ENCODE measurements at regions not wholly inside any gene's neighbourhood (a gene's known extent, or its start where the extent isn't known, plus 50 kb on each side); places are given as distances from the start of the nearest gene placed in this dataset.

DNA sequence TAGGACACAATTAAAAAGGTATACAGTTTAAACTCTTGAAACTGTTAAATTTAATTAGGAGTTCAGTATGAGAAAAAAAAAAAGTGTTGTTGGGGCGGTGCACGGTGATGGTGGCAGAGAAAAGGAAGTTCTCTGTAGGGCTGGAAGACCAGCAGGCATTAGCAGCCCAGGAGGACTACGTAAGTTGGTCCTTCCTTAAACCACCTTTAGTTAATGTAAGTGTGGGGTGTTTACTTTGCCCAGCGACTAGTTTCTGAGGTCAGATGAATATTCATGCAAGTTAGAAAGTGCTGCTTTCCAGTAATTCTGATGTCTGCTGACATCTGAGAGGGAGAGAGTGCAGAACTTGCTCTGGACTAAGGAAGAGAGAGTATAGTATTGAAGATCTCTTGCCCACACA is 54.9 kb downstream of the NKX2-1 start:
- no peak for DNase-seq (ENCODE audit: low spot score)

DNA sequence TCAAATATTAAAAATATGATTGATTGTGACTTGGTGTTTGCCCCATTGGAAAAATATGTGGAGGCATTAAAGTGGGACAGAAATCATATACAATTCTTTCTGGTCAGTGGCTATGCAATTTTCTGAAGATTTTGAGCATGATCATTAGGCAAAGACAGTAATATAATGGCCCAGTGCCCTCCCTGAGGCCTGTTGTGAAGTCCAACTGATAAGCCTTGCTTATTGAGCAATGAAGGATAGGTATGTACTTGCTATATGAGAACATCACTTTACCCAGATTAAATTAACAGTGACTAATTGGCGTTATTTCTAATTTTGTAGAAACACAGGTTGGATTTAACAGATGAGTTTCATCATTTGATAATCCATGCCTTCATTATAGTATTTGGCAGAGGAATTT is 57.1 kb downstream of the NKX2-1 start:
- no peak for DNase-seq (ENCODE audit: low spot score)

DNA sequence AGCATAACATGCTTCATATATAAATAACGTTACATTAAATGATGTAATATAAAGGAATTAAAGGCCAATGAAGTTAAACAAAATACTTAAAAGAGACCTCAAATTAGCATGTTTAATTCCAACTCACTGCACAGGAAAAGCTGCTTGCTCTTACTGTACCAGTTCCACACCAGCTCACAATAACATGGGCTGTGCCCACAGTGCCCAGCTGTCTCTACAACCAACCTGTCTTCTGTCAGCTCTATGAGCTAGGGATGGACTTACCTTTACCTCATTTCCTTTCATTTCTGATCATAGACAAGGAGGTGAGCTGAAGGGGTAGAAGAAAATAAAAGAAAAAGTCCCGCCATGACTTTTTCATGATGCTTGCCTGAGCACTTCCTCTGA is 64.8 kb downstream of the NKX2-1 start:
- DNase-seq (ENCODE audit: low spot score): no peak

DNA sequence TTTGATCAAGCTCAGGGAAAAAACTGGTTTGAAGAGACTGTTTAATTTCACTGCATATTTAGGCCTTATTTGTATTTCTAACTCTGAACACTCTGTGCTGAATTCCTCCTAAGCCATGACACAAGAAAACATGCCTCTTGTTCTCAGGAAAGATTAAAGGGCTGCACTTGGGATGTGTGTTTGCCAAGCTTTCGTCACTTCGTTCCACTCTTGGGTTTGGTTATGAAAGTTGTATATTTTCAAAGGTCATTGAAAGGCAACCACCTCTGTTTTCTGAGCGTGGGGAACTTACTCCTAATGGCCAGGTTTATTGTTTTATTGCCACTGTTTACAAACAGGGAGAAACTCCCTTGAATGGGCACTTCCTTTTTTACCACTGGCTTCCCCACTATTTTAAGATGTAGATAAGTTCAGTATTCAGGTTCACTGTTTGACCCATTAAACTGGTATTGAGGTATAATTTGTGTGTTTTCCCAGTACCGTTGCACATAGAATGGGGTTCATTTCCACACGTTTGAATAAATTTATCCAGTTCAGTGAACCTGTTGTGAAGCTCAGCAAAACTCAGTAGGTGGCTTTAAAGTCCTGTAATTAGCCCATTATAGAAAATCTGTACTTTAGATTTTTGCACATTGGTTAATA is 65.3 kb downstream of the NKX2-1 start:
- DNase-seq (ENCODE audit: low spot score): no peak

DNA sequence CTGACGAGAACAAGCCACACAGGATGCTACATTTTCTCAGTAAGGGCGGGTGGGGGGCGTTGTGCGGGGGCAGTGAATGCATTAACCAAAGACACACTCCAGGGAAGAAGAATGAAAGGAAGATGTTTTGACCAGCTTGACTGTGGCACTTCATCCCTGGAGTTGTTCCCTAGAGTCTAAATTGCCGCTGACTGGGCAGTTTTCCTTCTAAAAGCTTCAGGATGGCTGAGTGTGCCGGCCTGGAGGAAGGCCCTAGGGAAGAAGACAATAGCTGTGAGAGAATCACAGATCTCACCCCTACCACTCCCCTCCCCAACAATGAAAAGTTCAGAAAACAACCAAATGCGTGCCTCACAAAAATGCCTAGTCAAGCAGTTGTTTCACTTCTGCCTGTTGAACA is 67.2 kb downstream of the NKX2-1 start:
- no peak for DNase-seq (ENCODE audit: low spot score)

DNA sequence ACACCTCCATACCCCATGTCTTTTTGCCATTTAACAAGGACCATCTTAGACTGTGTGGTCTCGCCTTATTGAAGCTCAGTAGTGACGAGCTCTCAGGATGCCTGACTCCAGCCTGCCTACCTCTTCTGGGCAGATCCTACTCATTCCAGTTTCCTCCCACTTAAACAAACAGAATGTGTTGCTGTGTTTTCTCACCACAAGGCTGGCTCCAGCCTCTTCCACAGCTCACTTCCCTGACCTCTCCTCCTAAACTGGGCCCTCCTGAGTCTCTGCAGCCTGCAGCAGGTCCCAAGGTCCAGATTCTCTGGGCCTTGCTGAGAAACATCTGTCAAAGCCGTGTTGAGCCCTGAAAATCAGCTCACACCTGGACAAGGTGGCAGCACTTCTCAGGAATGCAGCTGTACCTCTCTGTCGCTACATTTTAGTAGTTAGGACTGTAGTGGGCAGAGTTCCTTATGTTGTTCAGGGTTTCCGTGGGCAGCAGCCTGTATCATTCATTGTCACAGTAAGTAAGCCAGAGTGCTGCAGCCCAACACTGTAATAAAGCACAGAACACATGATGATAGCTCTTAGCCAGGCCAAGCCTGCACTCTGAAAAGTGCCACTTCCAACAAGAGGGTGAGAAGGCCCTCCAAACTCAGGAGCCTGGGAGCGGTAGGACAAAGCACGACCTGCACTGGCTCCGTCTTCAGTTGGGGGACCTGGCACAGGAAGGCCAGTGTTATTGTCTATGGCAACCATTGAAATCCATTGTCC is 68.5 kb downstream of the NKX2-1 start:
- no peak for DNase-seq (ENCODE audit: low spot score)

DNA sequence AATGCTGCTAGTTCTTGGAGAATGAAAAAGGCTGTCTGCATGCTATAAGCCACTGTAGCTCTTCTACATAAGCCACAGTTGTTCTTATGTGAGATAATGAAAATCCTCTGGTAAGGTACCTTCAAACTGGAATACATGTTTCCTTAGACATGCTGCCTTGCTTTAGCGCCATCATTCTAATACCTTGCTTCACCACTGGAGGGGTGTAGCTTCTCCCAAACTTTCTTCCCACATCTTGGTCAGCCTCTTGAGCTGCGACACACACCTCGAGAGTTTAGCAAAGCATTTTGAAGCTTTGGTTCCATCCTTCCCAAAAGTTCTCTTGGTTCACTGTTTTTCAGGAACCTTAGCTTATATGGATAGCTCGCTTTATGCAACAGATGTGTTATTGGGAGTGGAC is 69.5 kb downstream of the NKX2-1 start:
- no peak for DNase-seq (ENCODE audit: low spot score)

DNA sequence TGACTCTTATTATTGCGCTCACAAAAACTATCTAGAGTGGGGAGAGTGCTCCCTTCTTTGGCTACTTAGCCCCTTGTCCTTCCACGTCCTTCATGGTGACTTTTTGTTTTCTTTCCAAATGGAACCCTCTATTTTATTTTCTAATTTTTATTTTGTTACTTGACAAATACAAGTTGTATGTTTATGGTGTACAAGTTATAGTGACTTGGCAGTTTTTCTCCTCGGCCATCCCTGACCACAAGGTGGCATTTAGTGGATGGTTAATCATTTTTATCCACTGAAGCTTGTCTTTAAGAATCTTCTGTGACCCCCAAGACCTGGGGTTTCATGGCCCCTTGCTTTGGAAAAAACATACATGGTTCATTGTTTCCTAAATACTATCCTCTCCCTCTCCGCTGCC is 70.1 kb downstream of the NKX2-1 start:
- no peak for DNase-seq (ENCODE audit: low spot score)

DNA sequence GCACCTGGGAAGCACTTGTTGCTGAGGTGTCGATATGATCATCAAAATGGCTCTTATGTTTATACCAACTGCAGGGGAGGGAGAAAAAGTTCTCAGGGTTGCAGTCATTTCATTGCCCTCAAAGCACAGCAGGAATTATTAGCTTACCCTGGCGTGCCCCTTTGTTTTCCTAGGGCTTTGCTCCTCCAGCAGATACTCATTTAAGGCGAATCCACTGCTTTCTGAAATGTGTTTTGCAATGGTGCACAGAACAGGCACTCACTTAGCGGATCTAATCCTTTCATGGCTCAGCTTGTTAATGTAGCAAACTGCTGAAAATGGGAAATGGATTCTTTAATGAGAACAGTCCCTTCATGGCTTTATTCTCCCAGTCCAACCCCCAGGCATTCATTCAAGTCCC is 76.7 kb downstream of the NKX2-1 start:
- DNase-seq (ENCODE audit: low spot score): no peak

DNA sequence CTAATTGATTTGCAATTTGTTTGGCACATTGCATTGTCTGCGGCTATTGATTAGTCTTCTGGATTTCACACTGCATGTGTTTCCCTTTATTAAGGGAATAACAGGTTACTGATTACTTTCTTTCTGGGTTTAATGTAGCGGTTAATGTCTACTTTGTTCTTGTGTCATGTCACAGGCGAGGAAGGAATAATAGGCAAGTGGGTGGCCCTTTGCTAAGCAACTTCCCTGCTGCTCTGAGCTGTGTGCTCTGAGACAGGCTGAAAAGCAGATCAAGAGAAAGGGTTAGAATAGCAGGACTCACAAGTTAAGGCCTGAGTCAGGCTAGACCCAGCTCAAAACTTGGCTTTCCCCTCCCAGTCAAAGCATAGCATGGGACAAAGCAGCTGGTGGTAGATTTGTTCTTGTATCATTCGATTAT is 77.2 kb downstream of the NKX2-1 start:
- no peak for DNase-seq (ENCODE audit: low spot score)

DNA sequence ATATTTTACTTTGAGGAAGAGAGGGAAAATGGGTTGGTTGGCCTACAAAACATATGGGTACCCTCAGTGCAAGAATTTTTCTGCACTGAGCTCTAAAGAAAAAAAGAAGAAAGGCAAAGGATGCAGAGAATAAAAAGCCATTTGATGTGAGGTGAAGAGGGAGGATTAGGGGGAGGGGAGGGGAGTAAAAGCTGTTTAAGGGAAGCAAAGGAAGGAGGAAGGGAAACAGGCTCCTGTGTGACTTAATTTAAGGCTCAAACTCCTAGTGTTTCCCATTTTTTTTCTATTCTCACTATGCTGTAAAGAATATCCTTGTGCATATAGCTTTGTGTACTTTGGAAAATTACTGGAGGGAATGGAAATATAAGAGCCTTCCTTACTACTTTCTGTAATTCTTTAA is 78.7 kb downstream of the NKX2-1 start:
- no peak for DNase-seq (ENCODE audit: low spot score)

DNA sequence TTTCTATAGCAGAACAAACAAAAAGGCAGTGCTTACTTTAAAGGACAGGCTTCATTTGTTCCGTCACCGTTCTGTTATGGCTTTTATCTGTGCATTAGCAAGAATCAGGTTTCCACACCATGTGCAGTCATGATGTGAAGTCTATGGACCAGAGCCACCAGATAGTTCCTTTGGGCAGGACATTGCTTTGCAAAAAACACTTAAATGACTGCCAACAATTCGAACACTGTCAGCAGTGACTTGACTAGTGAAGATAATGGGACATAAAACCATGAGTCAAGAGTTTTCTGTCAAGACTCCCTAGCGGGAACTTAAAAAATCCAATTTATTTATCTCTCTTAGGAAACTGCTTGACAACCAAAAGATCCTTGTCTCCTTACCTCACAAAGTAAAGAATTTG is 80.3 kb downstream of the NKX2-1 start:
- no peak for DNase-seq (ENCODE audit: low spot score)

DNA sequence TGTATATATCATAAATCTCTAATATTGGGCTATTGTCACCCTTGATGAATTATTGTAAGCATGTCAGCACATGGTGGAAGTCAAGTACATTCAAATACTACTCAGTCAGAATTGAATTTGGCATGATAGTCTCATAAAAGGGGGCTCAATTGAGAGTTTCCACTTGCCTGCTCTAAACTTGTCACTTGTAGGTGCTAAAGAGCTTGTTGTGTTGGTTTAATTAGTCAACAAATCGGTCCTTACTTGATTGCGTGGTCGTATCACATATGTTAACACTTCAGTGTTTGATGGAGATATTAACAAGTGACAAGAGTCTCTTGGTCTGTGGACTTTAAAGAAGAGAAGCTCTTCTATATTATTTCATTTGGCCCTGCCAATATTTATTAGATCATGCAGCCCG is 81.1 kb downstream of the NKX2-1 start:
- DNase-seq (ENCODE audit: low spot score): no peak

DNA sequence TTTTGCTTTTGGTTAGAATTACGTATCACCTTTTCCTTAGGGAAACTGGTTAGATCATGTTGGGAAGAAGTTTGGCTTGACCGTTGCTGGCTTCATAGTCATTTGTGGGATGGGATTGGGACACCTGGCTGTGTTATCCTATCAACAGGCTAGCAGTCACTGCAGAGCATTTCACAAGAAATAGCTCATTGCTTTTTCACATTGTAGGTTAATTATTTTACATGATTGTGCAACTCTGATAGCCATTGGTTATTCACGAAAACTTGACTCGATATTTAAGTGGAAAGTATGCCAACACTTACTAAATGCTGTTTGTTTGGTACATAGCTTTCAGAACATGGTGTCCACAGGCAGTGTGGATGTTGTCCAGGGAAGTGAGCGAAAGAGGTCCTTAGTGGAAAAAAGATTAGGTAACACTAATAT is 89.4 kb downstream of the NKX2-1 start:
- DNase-seq (ENCODE audit: low spot score): no peak

DNA sequence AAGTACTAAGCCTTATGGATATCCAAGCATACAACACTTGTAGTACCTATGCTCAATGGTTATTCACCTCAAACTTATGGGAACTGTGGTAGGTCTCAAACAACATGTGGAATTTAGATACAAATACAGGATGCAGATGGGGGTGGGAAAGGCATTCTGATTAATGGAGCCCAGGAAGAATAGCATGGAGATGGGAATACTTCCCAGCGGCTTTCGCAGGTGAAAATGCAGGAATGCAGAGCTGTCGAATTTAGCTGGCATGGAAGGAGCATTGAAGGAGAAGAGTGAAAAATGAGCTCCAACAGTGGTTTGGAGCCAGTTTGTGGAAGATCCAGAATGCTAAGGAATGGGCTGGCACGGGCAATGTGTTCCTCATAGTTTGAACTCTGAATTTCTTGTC is 89.9 kb downstream of the NKX2-1 start:
- DNase-seq (ENCODE audit: low spot score): no peak

DNA sequence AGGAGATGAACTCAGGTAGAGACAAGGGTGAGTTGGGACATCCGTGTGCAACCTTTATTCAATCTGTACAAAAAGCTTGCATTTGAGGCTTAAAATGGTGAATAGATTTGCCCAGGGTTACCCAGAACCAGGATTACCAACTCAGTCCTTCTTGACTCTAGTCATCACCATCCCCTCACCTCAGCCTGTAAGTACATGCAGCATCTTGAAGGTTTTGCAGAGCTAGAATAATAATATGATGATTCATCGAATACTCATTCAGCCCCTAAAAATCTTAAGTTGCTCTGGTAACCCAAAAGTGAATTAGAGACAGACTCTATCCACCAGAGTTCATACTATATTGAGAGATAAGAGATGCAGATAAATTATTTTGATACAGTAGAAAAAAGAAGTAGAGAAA is 90.3 kb downstream of the NKX2-1 start:
- no peak for DNase-seq (ENCODE audit: low spot score)

DNA sequence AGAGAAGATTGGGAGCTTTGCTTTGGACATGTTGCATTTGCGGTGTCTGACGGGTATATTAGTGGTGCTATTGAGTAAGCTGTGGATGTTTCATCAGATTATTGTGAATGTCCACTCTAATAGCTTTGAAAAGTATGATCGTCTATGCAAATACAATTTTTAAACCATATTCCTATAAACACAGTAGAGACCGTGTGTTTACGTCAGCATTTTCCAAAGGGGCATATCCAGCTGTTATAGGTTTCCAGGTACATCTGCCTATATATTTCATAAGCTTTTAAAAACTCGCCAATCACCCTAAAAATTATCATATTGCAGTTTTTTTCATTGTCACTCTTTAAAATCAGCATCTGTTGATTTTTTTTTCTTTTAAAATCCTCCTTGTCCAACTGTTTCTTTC is 91.7 kb downstream of the NKX2-1 start:
- DNase-seq (ENCODE audit: low spot score): no peak

DNA sequence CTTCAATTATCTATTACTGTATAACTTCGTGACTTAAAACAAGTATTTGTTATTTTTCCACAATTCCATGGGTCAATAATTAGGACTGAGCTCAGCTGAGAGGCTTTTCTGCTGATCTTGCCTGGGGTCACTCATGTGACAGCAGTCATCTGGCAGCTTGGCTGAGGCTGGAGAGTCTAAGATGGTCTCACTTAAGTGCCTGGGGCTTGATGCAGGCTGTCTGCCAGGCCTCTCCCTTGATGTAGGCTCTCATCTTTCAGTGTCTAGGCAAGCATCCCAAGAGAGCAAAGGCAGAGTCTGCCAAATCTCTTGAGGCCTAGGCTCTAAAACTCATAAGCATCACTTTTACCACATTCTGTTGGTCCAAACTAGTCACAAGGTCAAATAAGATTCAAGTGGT is 93.2 kb downstream of the NKX2-1 start:
- no peak for DNase-seq (ENCODE audit: low spot score)

DNA sequence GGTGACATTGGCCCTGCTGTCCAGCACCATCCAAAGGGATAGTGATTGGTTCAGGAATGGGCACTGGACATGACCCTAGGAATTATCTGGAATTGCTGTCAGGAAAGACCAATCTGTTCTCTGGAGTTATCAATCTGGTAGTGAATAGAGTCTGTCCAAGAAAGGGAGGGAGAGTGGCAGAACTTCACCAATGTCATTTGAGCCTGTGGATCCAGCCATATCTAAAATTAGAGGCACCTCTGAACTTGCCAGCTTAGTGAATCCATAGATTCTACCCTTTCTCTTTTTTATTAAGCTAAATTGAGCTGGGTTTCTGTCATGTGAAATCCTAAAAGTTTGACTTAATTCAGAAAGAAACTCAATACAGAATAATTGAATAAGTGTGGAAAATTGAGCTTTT is 93.9 kb downstream of the NKX2-1 start:
- no peak for DNase-seq (ENCODE audit: low spot score)

DNA sequence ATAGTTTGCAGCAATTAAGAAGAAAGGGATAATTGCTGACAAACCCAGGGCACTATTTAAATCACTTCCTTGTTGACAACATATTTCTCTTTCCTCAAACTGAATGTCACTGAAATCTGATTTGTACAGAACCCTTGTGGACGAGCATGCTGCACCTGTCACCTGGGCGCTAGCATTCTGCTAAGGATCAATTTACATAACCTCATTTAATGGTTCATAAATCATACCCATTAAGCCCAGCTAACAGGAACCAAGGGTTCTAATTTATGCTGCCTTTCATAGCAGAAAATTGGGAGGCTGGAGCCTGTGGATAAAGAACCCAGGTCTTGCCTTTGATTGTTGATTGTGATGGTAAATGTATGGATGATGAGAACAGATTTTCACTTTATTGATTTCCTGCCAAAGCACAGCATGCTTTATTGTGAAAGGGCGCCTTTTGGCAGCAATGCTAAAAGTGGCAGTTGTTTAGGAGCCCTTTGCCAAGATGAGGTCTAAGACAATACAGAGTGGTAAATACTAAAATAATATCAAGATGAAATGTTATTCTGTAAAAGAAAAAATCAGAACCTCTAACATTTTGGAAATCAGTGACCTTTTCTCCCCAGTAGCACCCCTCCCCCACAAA is 95.4 kb downstream of the NKX2-1 start:
- no peak for DNase-seq (ENCODE audit: low spot score)

DNA sequence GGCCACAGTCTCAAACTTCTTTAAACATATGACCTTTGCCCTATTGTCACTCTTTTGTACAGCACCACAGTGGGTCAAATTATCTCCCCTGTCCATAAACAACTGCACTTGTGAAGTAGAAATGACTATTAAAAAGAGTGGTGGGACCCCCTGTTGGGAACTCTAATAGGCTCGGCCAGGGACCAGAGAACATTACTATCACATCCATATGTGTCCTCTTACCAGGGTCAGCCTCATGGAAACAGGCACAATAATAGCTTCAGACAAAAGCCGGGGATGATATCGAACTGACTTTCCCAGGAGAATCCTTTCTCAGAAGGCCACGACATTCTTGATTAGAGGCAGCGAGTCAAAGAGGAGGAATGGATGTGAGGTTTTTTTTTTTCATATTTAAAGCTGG is 96.6 kb downstream of the NKX2-1 start:
- no peak for DNase-seq (ENCODE audit: low spot score)

DNA sequence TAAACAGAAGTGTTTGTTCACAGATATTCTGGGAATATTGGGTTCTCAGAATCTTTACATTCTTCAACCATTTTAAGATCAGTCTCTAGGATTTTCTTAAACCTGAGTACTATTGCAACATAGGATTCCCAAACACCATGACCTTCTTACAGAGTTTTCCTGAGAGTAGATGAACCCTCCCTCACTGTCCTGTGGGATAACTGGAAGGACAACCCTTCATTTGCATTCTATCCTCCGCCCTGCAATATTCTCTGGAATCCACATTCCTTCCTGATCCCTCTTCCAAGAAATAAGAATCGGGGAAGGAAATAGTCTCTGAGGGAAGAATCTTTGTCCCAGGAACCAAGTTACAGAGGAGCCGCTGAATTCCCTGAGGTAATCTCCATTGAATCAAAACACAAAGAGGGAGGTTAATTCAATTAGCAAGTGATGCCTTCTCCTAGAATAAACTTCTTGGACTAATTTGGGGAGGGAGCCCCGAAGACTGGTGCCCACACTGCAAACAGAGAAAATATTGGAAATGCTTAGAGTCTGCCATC is 99.8 kb upstream of the MBIP start:
- no peak for DNase-seq (ENCODE audit: low spot score)

DNA sequence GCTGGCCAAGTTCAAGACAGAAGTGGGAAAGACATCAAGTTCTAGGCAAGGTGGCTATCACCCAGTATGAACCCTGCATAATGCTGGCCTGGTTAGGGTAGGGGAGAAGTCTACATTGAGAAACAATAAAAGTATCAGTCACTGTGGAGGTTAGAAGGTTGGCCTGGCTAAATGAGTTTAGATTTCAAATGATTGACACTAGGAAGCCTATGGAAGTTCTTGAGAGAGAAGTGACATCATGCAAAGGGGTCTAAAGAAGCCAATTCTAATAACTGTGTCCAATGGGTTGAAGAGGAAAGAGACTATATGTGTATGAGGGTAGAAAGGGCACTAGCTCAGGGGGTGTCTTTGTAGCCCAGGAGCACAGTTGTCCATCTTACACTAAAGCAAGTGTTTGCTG is 98.5 kb upstream of the MBIP start:
- no peak for DNase-seq (ENCODE audit: low spot score)
